GM18499 (cell line): ENCODE measurements at regions not wholly inside any gene's neighbourhood (a gene's known extent, or its start where the extent isn't known, plus 50 kb on each side); places are given as distances from the start of the nearest gene placed in this dataset.

ENCODE experiments used
- ATAC-seq: cut with Tn5 transposase; IDR thresholded peaks from one replicate; pipeline ENCODE4 v1.9.1; 2021; ENCODE audit warnings: moderate number of reproducible peaks; ENCODE audit not compliant: insufficient read depth, unreplicated experiment

DNA sequence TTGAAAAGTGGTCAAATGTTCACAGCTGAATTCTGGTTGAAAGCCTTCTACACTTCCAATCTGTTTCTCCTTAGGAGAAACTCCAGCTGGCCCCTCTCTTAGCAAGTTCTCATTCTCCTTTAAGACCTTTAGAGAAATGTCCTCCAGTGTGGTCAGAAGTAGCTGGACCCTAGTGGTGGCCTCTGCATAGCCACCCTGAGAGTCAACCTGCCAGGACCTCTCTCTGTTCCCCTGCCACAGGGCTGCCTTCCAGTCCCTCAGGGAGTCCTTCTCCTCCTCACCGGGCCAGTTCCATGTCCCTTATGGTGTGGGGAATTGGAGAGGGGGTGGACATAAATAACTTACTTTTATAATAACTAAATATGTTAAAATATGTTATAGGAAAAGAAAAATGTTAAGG is 200.9 kb upstream of the PKDCC start:
- no peak for ATAC-seq

DNA sequence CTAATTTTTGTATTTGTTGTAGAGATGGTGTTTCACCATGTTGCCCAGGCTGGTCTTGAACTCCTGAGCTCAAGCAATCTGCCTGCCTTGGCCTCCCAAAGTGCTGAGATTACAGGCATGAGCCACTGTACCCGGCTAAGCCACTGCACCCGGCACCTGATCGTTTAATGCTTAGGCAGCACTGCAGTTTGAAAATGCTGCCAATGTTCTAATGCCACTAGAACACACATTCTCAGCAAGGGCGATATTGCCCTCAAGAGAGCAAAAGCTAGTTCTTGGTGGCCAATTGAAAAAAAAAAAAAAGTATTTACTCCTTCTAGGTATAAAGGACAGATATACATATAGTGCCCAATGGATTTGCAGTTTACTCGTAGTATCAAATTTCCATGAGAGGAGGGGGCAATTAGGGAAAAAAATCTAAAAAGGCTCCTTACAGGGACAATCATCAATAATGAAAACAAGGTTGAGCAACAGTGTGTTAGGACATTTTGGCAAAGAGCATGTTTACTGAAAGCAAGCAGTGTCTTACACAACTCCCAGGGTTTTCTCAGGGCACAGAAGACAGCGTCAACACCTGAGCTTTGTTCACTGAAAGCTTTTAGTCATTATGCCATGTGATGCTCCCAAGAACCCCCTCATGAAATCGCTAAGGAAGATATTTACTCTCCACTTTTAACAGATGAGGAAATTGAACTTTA is 199.9 kb upstream of the PKDCC start:
- no peak for ATAC-seq

DNA sequence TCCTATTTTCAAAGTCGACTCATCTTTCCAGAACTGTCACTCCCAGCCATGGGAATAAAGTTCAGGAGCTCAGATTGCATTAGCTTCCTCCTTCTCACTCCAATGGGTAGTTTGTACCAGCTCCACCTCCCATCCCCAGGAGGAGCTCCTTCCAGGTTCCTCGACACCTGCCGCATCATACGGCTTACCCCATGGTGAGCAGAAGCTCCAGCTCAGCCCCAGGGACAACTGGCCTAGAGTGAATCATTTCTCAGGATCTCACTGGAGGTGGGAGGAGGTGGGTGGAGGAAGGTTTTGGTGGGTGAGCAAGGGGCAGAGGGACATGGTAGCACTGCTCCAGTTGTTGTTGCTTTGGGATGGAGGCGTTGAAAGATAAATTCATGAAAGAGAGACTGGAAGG is 196.3 kb upstream of the PKDCC start:
- no peak for ATAC-seq

DNA sequence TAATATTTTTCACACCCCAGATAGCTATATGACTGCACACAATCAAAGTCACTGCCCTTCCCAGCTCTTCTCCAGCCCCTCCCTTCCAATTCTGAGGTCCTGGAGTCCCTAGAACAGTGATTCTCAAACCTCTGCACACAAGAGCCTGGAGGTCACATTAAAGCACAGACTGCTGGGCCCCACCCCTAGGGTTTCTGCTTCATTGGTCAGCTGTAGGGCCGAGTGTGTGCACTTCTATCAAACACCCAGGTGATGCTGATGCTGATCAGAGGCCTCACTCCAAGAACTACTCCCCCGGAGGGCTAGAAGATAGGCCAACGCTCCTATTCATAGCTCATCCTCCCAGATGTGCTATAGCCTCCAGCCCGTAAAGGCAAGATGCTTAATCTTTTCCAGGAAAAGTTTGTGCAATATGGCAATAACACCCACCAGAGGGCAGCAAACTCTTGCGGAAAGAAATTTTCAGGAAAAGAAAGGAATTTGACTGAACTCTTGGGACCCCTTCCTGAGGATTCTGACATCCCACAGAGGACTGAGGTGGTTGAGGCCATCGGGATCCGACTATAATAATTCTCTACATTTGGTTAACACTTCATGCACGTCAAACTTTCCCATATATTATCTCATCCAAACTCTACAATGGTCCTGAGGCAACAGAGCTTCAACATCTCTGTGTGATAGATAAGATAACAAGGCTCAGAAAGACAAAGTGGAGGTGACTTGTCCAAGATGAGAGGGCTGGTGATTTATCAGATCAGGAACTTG is 194.2 kb upstream of the PKDCC start:
- no peak for ATAC-seq

DNA sequence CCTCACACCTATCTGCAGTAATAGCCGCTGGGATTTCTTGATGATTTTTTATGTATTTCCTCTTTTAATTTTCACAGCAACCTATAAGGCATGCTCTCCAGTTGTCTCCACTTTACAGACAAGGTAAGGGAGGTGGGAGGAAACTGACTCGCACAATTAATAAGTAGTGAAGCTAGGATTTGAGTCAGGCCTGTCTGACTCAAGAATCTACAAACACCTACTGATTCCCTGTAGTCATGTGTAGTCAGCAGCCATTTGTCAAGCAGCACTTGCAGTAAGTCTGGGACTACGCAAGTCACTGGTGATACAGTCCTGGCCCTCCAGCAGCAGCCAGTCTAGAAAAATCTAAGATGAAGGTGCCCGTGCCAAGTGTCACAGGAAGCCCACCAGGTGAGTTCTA is 193.6 kb upstream of the PKDCC start:
- ATAC-seq, result no peak

DNA sequence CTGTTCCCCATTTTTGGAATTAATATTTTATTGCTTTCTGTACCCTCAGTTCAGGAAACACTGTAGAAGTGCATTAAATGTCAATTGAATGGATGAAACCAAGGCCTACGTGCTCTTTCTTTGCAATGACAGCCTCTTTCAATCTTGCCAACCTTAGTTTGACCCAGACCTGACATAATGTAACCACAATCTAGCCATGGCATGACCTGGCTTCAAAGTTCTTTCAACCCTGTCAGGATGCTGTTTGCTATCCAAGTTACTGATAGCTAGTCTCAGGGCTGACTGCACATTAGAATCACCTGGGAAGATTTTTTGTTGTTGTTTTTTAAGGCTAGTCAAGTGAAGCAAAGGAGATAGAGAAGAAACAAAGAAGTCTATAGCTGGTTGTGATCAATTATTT is 190.9 kb upstream of the PKDCC start:
- no peak for ATAC-seq

DNA sequence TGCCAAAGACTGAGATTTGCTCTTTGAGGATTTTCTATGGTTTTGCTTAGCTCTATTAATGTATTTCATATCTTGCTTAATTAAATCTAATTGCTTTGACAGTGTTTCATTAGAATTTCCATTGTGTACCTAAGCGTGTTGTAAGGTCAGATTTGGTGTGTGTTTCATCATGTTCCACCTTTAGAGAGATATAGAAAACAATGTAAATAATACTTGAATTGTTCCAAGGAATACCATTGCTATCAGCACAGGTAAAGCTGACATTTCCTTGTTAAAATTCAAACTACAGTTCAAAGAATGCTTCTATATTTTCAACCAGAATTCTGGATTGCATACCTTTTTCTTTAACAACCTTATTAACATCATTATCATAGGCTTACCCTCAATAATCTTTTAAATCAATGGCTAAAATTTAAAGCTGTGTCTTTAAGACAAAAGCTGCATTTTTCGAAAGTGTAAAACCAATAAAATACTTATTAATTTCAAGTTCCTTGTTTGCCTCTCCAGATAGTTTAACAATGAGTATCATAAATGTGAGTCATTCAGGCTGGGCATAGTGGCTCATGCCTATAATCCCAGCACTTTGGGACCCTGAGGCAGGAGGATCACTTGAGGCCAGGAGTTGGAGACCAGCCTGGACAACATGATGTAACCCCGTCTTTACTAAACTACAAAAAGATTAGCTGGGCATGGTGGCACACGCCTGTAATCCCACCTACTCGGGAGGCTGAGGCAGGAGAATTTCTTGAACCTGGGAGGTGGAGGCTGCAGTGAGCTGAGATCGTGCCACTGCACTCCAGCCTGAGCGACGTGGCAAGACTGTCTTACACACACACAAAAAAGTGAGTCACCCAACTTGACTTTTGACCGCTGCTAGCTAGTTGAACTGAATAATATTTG is 188.0 kb upstream of the PKDCC start:
- ATAC-seq, result no peak

DNA sequence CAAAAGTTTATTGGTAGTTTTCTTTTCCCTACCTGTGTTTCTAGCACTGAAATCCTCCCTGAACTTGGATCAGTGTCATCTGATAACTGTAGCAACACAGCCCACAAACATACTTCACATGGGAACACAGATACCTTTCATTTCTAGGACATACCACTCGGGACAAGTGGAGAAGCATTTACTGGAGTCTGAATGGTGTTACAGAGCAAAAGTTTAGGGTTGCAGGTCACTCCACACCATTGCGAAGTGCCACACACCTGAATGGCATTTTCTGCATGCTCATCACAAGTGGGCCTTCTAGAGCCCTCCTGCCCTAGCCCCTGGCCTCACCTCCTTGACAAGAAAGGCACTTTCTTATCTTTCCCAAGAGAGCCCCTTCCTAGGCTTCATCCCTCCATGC is 184.8 kb upstream of the PKDCC start:
- no peak for ATAC-seq

DNA sequence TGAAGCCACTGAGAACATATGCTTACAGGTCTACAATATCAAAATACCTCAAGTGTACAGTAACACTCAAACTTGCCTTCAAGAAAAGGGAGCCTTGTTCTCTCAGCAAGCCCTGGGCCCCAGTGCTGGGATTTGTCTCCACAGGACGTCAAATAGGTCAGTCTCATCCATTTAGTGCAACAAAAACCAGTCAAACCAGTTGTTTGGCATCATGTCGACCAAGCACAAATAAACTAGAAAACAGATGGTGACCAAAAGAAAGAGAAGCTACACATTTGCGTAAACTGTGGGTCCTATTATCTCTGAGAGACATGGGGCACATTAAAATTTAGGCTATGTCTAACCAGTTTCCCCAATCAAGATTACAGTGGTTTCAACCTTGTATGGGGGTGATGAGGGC is 182.6 kb upstream of the PKDCC start:
- ATAC-seq, result no peak

DNA sequence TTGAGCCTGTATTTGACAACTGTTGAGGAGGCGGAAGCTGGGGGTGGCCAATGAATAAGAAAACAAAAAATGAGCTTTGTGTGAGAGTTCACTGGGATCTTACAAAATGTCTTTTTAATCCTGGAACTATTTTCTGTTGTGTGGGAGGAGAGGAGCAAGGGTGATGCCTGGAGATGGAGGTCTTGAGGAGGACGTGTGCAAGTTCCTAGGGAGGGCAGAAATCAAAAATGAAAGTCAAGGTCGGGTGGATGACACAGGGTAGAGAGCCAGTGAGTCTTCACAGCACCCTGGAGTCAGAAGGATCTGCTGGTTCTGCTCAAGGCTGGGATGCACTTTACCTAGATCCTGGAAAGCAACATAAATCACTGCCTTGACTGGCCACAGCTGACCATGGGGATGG is 180.3 kb upstream of the PKDCC start:
- no peak for ATAC-seq

DNA sequence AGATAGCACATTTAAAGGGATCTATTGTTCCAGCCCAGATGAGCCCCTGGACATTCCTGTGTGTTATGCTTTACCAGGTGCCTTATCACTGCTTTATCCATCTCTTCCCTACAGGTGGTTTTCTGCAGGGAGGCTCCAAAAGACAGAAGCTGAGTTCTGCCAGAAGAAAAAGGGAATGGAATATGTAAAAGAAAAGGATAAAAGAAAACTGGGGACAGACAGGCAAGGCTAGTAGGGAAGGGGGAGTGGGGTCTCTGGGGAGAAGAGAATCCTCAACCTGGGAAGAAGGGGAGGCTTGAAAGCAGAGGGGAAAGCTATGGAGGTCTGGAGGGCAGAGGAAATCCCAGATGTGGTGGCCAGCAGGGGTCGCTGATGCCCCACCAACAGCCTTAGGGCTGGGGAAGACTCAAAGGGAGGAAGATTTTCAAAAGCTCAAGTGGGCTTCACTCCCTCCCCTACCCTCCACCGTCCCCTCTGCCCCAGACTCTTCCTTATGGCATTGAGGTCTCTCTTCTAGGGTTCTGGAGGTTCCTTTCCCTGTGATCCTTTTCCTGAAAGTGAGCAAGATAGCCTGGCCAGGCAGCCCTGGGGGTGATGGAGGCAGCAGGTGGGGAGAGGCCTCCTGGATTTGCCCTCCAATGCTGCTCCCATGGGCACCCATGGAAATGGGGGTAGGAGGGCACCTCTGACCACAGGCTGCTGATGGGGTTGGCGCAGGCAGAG is 178.1 kb upstream of the PKDCC start:
- no peak for ATAC-seq

DNA sequence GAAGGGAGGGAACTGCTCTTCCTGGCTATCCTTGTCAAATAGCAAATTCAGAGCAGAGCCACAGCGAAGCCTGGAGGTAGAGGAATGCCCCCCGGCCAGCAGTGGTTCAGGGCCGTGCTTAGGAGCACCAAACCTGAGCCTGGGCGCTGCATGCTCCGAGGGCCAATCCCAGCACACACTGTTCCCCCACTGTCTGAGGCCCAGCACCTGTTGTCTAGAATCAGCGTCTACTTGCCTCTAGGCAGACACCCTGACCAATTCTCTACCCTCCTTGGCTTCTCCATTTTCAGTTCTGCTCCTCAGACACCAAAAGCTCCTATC is 177.6 kb upstream of the PKDCC start:
- ATAC-seq, result no peak

DNA sequence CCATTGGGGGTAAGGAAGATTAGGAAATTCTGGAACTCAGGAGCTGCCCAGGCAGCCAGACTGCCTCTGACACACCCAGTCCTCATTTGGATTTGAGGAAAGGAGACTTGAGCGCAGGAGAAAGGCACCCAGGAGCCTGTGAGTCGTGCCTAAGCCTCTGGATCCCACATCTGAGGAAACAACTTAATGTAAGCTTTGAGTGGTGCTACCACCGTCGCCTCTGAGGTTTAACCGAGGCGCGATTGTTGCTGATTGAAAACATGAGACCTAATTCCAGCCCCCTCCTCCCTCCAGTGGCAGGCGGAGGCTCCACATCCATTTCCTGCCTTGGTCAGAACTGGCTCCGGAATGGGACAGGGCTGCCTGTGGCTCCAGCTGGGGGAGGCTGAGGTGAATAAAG is 176.7 kb upstream of the PKDCC start:
- no peak for ATAC-seq

DNA sequence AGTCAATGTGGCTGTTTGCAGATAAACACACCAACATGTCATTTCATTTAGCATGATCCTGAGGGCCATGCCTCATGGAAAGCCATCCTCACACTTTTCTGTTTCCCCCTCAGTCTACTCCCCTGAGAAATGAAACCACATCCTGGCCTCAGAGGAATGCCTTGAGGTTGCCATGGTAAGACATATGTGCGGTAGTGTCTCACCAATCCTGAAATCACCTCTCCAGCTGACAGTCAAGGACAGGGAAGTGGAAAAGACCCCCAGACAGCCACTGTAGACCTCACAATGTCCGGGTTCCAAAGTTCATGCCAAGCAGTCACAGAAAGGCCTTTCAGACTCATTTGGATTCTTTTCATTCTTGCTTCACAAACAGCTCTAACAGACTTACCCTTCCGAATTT is 175.2 kb upstream of the PKDCC start:
- no peak for ATAC-seq

DNA sequence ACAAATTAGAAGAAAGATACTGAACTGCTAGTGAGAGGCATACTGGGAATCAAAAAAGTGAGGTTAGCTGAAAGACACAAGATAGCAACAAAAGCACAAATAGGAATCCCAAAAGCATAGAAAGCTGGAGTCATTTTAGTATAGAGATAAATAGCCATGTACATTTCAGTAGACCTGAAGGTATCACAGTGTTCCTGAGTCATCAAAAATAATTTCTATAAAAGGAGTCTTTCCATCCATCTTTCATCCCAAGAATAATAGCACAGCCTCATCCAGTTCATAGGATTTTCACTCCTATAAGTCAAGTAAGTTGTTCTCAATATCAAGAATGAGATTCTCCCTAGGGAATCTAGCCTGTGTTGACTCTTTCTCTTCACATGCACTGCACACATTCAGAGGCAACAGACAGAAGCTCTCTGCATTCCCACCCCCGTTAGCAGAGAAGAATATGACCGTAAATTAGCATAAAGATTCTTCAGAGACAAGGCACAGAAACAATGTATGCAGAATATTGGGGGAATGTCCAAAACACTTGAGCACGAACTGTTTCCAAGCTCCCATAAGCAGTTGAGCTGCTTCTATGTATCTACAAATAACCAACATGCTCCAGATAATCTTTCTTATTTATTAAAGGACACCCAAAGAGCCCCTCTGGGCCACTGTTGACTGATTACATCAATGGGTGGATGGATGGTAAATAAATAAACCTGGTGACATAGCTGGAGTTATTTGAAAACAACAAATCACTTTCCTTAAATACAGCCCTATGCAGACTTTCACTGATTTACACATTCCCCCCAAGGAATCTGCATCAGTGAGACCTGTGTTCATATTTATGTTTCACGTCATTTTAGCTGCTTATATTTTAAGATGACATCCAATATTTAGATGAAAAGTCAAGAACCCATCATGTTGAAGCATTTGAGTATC is 174.5 kb upstream of the PKDCC start:
- no peak for ATAC-seq

DNA sequence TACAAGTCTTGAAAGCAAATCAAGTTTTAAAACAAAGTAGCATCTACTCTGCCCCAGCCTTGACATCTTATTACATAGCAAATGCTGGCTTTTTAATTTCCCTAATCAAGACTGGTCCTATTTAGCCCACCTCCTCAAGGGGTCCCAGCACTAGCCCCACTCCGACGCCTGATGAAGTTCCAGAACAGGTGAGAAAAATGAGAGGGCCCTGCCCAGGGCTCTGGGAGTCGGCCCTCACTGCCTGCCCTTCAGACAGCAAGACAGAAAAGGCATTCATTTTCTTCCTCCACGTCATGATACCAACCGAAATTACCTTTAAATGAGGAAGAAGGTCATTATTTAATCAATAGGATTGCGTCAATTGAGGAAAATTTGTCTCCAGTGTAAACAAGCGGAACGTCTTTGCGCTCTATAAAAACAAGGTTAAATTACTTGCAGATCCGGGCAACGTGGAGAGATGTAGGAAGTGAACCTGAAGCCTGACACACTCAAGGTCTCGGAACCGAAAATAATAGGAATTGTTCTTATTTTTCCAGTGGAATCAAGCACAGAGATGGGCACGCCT is 170.6 kb upstream of the PKDCC start:
- ATAC-seq, result no peak

DNA sequence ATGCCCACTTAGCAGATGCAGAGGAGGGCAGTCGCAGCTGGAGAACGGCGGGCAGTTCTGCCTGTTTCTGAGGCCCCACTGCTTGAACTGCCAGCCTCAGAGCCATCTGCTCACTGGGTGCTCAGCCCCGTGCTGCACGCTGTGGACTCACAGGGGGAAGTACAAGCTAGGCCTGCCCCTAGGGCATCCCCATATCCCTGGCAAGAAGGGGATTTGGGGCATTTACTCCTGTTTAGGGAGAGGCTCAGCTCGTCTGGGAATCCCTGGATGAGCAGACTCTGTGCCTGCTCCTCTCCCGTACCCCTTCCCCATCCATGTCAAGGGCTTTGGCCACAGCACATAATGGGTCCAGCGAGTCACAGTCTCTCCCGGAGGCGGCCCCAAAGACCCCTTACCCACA is 169.8 kb upstream of the PKDCC start:
- ATAC-seq, result no peak

DNA sequence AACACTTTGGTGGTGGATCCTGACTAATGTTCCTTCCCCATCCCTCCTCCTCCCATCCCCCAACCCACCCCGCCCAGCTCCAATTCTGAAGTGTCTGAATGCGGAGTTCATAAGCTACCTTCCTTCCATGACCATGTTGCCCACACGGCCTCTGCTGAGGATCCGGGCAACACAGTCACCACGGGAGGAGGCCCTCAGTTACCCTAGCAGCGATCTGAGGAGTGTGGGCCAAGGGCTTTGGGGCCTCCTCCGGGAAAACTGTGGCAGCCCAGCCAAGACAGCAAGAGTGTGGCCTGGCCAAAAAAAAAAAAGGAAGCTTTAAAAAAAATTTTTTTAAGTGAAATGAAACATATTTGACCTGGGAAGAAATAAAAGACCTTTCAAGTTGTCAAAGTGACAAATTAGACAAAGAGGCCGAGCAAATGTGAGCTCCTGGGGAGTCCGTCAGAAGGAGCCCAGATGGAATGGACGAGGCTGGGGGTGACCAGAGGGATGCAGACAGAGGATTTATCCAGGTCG is 169.0 kb upstream of the PKDCC start:
- ATAC-seq, result no peak
